ENCODE measurements at regions not wholly inside any gene's neighbourhood (a gene's known extent, or its start where the extent isn't known, plus 50 kb on each side); places are given as distances from the start of the nearest gene placed in this dataset.

DNA sequence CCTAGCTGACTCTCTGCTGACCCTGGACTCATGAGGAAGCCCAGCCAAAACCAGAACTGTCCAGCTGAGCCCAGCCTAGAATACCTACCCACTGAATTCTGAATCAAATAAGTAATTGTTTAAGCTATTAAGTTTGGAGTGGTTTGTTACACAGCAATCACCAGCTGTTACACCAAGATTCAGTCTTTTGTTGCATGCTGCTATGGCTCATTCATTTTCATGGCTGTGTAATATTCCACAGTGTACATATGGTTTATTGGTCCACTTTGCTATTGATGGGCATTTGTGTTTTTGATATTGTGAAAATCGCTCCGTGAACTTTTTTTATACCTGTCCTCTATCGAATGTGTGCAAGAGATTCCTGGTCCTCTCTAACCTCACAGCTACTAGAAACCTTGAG is 156.4 kb downstream of the FGF18 start:
- TF ChIP-seq CDX4 (CRISPR knock-in tag; IDR thresholded peaks at IDR 0.05; ENCODE audit: borderline replicate concordance) (no peak), MXD4 (CRISPR knock-in tag; IDR thresholded peaks at IDR 0.05; ENCODE audit: borderline replicate concordance) (no peak), AFF4 (CRISPR knock-in tag; IDR thresholded peaks at IDR 0.05; ENCODE audit: borderline replicate concordance) (no peak), E2F4 (CRISPR knock-in tag; IDR thresholded peaks at IDR 0.05; ENCODE audit: borderline replicate concordance, low read depth) (no peak), NFATC4 (CRISPR knock-in tag; IDR thresholded peaks at IDR 0.05) (no peak), HMGA2 (CRISPR knock-in tag; IDR thresholded peaks at IDR 0.05) (no peak), GABPB1 (CRISPR knock-in tag; IDR thresholded peaks at IDR 0.05) (no peak), ETV6 (CRISPR knock-in tag; IDR thresholded peaks at IDR 0.05) (no peak), NR2C2 (CRISPR knock-in tag; IDR thresholded peaks at IDR 0.05) (no peak), SMAD3 (CRISPR knock-in tag; IDR thresholded peaks at IDR 0.05; ENCODE audit: borderline replicate concordance) (no peak)
- TF ChIP-seq, protein P1, sequence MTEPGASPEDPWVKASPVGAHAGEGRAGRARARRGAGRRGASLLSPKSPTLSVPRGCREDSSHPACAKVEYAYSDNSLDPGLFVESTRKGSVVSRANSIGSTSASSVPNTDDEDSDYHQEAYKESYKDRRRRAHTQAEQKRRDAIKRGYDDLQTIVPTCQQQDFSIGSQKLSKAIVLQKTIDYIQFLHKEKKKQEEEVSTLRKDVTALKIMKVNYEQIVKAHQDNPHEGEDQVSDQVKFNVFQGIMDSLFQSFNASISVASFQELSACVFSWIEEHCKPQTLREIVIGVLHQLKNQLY (CRISPR knock-in tag; IDR thresholded peaks at IDR 0.05): no peak
- ATAC-seq (no peak), DNase-seq (ENCODE audit: low spot score) (no peak)
- no peaks in the 10 kb centered on the region; the same call in 1 of the 2 replicates for H3K27me3 Mint-ChIP-seq (ENCODE audit: low read depth)
- POLR2A ChIA-PET: no interaction called here
- H3K9me3 Mint-ChIP-seq: peaks cover 16% of the 10 kb centered on the region
- peaks cover 8% of the 10 kb centered on the region for H3K36me3 Mint-ChIP-seq
- peaks cover 12% of the 10 kb centered on the region for H3K4me1 Mint-ChIP-seq
- H3K4me3 Mint-ChIP-seq: no peak overlapping the region
- CTCF ChIA-PET: no interaction called here
- no peak overlapping the region for H3K27ac Mint-ChIP-seq

DNA sequence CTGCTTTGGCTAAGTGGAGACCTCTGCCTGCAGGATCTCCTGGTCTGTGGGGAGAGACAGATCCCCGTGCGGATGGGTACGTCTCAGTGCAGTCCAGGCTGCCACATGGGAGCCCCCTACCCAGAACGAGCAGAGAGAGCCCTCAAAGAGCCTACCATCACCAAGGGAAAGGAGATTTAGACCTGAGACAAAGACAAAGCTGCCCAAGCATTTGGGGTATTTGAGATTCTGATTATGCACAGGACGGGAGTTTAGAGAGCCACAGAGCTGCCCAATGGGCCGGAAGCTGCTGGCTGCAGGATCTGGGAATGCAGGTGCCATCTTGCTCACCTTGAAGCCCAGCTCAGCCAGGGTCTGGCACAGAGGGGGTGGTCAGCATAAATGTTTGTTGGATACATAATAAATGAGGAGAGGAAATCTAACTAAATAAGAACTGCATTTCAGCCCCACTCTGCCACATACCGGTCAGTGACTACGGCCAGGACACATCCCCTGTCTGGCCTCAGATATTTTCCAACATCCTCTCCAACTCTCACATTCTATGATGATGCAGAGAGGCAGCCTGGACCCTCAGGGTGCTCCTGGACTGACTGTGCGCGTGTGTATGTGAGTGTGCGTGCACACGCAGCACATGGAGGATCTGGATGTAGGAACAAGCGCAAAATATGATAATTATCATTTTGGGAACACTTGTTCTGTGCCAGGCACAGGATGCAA is 157.8 kb downstream of the FGF18 start:
- DNase-seq (ENCODE audit: low spot score) (no peak), ATAC-seq (no peak; the same call in 1 of the 2 replicates)
- Mint-ChIP-seq H3K9me3 (peaks cover 12% of the 10 kb centered on the region), H3K27me3 (ENCODE audit: low read depth) (no peaks in the 10 kb centered on the region), H3K4me1 (peaks cover 12% of the 10 kb centered on the region), H3K27ac (no peak overlapping the region), H3K4me3 (no peak overlapping the region), H3K36me3 (peaks cover 6% of the 10 kb centered on the region; the same call in 1 of the 2 replicates)
- CTCF ChIA-PET: interaction anchor here (1.4 to 2.1 kb wide), 2 partner anchors 52 to 158 kb away, joined by 4 to 11 read pairs; partner anchors contain the start of gene FGF18
- POLR2A ChIA-PET: no interaction called here
- no peak for TF ChIP-seq RELA (CRISPR knock-in tag; IDR thresholded peaks at IDR 0.05; ENCODE audit: borderline replicate concordance)
- no peak for TF ChIP-seq CREB1 (CRISPR knock-in tag; IDR thresholded peaks at IDR 0.05)
- TF ChIP-seq, protein P2, sequence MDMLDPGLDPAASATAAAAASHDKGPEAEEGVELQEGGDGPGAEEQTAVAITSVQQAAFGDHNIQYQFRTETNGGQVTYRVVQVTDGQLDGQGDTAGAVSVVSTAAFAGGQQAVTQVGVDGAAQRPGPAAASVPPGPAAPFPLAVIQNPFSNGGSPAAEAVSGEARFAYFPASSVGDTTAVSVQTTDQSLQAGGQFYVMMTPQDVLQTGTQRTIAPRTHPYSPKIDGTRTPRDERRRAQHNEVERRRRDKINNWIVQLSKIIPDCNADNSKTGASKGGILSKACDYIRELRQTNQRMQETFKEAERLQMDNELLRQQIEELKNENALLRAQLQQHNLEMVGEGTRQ (CRISPR knock-in tag; IDR thresholded peaks at IDR 0.05): no peak
- no peak for TF ChIP-seq NFATC4 (CRISPR knock-in tag; IDR thresholded peaks at IDR 0.05)
- TF ChIP-seq, protein P3, sequence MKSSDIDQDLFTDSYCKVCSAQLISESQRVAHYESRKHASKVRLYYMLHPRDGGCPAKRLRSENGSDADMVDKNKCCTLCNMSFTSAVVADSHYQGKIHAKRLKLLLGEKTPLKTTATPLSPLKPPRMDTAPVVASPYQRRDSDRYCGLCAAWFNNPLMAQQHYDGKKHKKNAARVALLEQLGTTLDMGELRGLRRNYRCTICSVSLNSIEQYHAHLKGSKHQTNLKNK (CRISPR knock-in tag; IDR thresholded peaks at IDR 0.05): no peak
- no peak for TF ChIP-seq ZNF671 (CRISPR knock-in tag; IDR thresholded peaks at IDR 0.05)
- no peak for TF ChIP-seq TEAD1 (CRISPR knock-in tag; IDR thresholded peaks at IDR 0.05)
- TF ChIP-seq ZBTB21 (CRISPR knock-in tag; IDR thresholded peaks at IDR 0.05; ENCODE audit: borderline replicate concordance): no peak
- TF ChIP-seq ATF3 (CRISPR knock-in tag; conservative IDR thresholded peaks at IDR 0.05): no peak
- TF ChIP-seq ELF4 (CRISPR knock-in tag; IDR thresholded peaks at IDR 0.05; ENCODE audit: low read depth): no peak
- no peak for TF ChIP-seq ZNF396 (CRISPR knock-in tag; IDR thresholded peaks at IDR 0.05; ENCODE audit: borderline replicate concordance)
- TF ChIP-seq E2F1 (CRISPR knock-in tag; IDR thresholded peaks at IDR 0.05): no peak
- TF ChIP-seq E2F4 (CRISPR knock-in tag; IDR thresholded peaks at IDR 0.05; ENCODE audit: borderline replicate concordance, low read depth): no peak
- TF ChIP-seq ZNF416 (CRISPR knock-in tag; IDR thresholded peaks at IDR 0.05): no peak

Data from WTC11 (cell line).